Left kidney (tissue), 1 donor: ENCODE measurements at regions not wholly inside any gene's neighbourhood (a gene's known extent, or its start where the extent isn't known, plus 50 kb on each side); places are given as distances from the start of the nearest gene placed in this dataset.
A peak's percentile ranks its signal among the peaks of the same experiment; 100 is the strongest.

Source experiments
- DNase-seq: peaks from one replicate; pipeline ENCODE4 v3.0.0-alpha.2; 2013

GRCh38 chr2:240226672-240227537, 86.4 kb upstream of the OTOS start:
- no peak for DNase-seq

GRCh38 chr2:240227538-240228428, 87.3 kb upstream of the OTOS start:
- DNase-seq, result no peak

GRCh38 chr2:240229005-240229404, 88.5 kb upstream of the OTOS start:
- no peak for DNase-seq

GRCh38 chr2:240229603-240230235, 89.3 kb upstream of the OTOS start:
- no peak for DNase-seq

GRCh38 chr2:240230291-240230931, 90.0 kb upstream of the OTOS start:
- no peak for DNase-seq

- DNase-seq, result no peak
These were observed 91.4 kb upstream of the OTOS start for GRCh38 chr2:240231838-240232244.

- no peak for DNase-seq
These were observed 91.9 kb upstream of the OTOS start for GRCh38 chr2:240232264-240232915.

- DNase-seq, result peak; percentile 63
These were observed 92.8 kb upstream of the OTOS start for GRCh38 chr2:240232961-240233884.

- DNase-seq, result no peak
These were observed 93.5 kb upstream of the OTOS start for GRCh38 chr2:240233885-240234502.

GRCh38 chr2:240234503-240234951, 94.1 kb upstream of the OTOS start:
- no peak for DNase-seq

- no peak for DNase-seq
These were observed 94.8 kb upstream of the OTOS start for GRCh38 chr2:240235149-240235803.

GRCh38 chr2:240235811-240236210, 95.4 kb upstream of the OTOS start:
- DNase-seq, result no peak

- DNase-seq, result peak; percentile 68
These were observed 96.0 kb upstream of the OTOS start for GRCh38 chr2:240236217-240237111.

- no peak for DNase-seq
These were observed 97.2 kb upstream of the OTOS start for GRCh38 chr2:240237609-240238174.

- no peak for DNase-seq
These were observed 97.7 kb upstream of the OTOS start for GRCh38 chr2:240238201-240238600.

GRCh38 chr2:240238786-240239185, 98.3 kb upstream of the OTOS start:
- DNase-seq, result no peak

GRCh38 chr2:240239325-240239724, 98.9 kb upstream of the OTOS start:
- no peak for DNase-seq
